ENCODE measurements at regions not wholly inside any gene's neighbourhood (a gene's known extent, or its start where the extent isn't known, plus 50 kb on each side); places are given as distances from the start of the nearest gene placed in this dataset.

DNA sequence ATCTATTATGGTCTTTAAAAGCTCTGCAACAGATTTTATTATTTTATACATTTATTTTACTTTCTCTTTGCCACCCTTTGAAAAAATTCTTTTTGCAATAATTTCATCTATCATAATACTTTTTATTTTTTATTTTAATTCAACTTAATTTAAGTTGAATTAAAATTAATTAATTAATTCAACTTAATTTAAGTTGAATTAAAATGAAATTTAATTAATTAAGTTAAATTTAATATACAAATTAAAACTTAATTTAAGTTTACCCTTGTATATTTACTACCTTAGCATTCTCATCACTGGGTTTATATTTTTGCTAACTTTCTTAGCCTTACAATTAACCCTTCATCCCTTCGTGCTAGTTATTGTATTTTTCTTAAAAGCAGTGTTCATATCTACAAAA, 301.4 kb downstream of the SLITRK5 start:
- no peak for TF ChIP-seq CTCF (IDR thresholded peaks at IDR 0.05)
- TF ChIP-seq POLR2A (IDR thresholded peaks at IDR 0.05): no peak

All from thyroid gland (tissue), 4 donors.